Loucy (cell line): ENCODE measurements at regions not wholly inside any gene's neighbourhood (a gene's known extent, or its start where the extent isn't known, plus 50 kb on each side); places are given as distances from the start of the nearest gene placed in this dataset.

ENCODE experiments used
- EZH2phosphoT487 ChIP-seq: fragments of 200-600 bp; IDR thresholded peaks from 2 replicates; pipeline ENCODE4 v1.6.1; 2018; ENCODE audit warnings: antibody characterized with exemption, mild to moderate bottlenecking, moderate library complexity, borderline replicate concordance
- TF ChIP-seq, protein P1 (sequence below): fragments of 200-600 bp; sonication (generic); conservative IDR thresholded peaks from 2 replicates; pipeline ENCODE4 v1.5.1; 2014; ENCODE audit warnings: mild to moderate bottlenecking, antibody characterized with exemption, low read length

DNA sequence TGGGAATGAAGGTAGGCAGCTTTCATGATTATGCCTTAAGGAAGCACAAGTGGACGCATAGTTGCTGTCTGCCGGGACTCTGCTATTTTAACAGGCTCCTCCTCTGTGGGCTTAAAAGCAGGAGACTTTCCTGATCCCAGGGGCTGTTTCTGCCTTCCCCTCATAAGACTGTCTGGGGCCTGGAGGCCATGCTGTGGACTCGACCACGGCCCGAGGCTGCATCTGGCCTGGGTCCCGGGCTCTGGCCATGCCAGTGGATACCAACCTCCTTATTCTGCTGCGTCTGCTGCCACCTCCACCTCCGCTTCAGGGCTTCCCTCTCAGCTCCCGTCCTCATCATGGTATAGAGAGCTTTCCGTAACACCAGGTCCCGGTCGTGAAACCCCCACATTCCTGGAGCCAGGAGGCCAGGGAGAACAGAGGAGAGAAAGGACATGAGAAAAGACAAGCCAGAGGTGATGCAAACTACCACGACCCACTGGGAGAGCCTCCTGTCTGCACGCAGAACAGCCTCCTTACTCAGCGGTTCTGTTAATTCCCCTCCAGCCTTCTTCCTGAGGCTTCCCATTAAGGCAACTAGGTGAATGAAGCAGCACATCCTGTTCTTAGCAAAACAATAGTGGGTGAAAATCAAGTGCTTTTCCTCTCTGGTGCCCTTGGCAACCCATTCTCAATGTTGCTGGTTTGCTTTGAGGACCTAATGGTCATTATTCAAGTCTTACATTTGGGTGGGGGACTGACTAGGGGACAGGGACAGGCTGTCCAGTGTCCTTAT, 200.5 kb downstream of the KLF13 start:
- TF ChIP-seq, protein P1, sequence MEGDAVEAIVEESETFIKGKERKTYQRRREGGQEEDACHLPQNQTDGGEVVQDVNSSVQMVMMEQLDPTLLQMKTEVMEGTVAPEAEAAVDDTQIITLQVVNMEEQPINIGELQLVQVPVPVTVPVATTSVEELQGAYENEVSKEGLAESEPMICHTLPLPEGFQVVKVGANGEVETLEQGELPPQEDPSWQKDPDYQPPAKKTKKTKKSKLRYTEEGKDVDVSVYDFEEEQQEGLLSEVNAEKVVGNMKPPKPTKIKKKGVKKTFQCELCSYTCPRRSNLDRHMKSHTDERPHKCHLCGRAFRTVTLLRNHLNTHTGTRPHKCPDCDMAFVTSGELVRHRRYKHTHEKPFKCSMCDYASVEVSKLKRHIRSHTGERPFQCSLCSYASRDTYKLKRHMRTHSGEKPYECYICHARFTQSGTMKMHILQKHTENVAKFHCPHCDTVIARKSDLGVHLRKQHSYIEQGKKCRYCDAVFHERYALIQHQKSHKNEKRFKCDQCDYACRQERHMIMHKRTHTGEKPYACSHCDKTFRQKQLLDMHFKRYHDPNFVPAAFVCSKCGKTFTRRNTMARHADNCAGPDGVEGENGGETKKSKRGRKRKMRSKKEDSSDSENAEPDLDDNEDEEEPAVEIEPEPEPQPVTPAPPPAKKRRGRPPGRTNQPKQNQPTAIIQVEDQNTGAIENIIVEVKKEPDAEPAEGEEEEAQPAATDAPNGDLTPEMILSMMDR: no peak
- no peak for TF ChIP-seq EZH2phosphoT487
